Esophagus squamous epithelium (tissue), 4 donors: ENCODE measurements at regions not wholly inside any gene's neighbourhood (a gene's known extent, or its start where the extent isn't known, plus 50 kb on each side); places are given as distances from the start of the nearest gene placed in this dataset.

ENCODE experiments used
- CTCF ChIP-seq, 6 experiments: fragments of 450-650 bp in 4 of 6; fragments of 200-600 bp in 2 of 6; sonication (generic) in 2 of 6; IDR thresholded peaks; one replicate each; pipeline ENCODE4 v1.5.1; 2016 to 2019; ENCODE audit warnings: antibody characterized with exemption in 6 of 6, mild to moderate bottlenecking in 4 of 6, moderate library complexity in 4 of 6
- POLR2A ChIP-seq, 4 donors: fragments of 450-650 bp; IDR thresholded peaks; one replicate each; pipeline ENCODE4 v1.6.1; 2017; ENCODE audit warnings: antibody characterized with exemption in 4 of 4, mild to moderate bottlenecking in 4 of 4, moderate library complexity in 3 of 4

GRCh38 chr13:74068471-74068870 lies 65.7 kb downstream of the KLF12 start:
- TF ChIP-seq CTCF (IDR thresholded peaks at IDR 0.05), result no peak
- no peak for TF ChIP-seq POLR2A (IDR thresholded peaks at IDR 0.05)
